Neutrophil (primary cell): ENCODE measurements at regions not wholly inside any gene's neighbourhood (a gene's known extent, or its start where the extent isn't known, plus 50 kb on each side); places are given as distances from the start of the nearest gene placed in this dataset.

Experiments
- H3K27ac ChIP-seq: fragments of 200-600 bp; sonication (generic); 2 replicates; pipeline ENCODE4 v1.5.1; 2016; ENCODE audit warnings: mild to moderate bottlenecking, moderate library complexity
- H3K27me3 ChIP-seq: fragments of 200-600 bp; sonication (generic); 2 replicates; pipeline ENCODE4 v1.6.0; 2016; ENCODE audit warnings: mild to moderate bottlenecking
- H3K36me3 ChIP-seq: fragments of 200-600 bp; sonication (generic); 2 replicates; pipeline ENCODE4 v1.5.1; 2017
- H3K4me1 ChIP-seq, 2 experiments: fragments of 200-600 bp in 1 of 2; sonication (generic) in 1 of 2; 1 replicate in 1 of 2; 2 replicates in 1 of 2; pipeline versions ENCODE4 v1.5.1 to v1.6.1; 2013 to 2016; ENCODE audit warnings: low read depth in 1 of 2, low read length in 1 of 2, mild to moderate bottlenecking in 1 of 2, moderate library complexity in 1 of 2; ENCODE audit not compliant: control insufficient read depth in 1 of 2, insufficient read depth in 1 of 2
- H3K4me3 ChIP-seq, 2 experiments: fragments of 200-600 bp in 1 of 2; sonication (generic) in 1 of 2; 1 replicate in 1 of 2; 2 replicates in 1 of 2; pipeline ENCODE4 v1.5.1; 2013 to 2016; ENCODE audit warnings: low read depth in 1 of 2, low read length in 1 of 2, mild to moderate bottlenecking in 1 of 2, moderate library complexity in 1 of 2
- H3K9me3 ChIP-seq: fragments of 200-600 bp; sonication (generic); 2 replicates; pipeline ENCODE4 v1.5.1; 2016
- TF ChIP-seq, protein P1 (sequence below): fragments of 200-600 bp; sonication (generic); IDR thresholded peaks from 2 replicates; pipeline ENCODE4 v1.5.1; 2016; ENCODE audit warnings: antibody characterized with exemption

DNA sequence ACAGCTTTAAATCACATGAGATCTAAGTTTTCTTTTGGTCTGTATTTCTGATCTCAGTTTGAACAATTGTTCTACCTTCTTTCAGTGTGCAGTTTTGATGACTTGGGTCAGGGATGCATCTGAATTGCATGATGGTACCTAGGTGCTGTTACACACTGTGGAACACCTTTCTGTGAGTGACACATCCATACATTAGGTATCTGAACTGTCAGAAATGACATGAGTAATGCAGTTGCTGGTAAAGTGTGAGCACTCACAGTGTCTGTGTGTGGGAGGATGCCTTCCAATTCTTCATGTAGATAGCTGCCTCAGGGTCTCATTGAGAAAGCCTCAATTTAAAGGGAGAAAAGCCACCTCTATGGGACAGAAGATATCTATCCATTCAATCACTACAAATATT lies 411.9 kb downstream of the PPARGC1A start:
- H3K36me3 ChIP-seq: no peaks in the 10 kb centered on the region
- no peaks in the 10 kb centered on the region for H3K4me1 ChIP-seq
- H3K4me3 ChIP-seq: no peak overlapping the region
- H3K9me3 ChIP-seq: no peaks in the 10 kb centered on the region
- TF ChIP-seq, protein P1, sequence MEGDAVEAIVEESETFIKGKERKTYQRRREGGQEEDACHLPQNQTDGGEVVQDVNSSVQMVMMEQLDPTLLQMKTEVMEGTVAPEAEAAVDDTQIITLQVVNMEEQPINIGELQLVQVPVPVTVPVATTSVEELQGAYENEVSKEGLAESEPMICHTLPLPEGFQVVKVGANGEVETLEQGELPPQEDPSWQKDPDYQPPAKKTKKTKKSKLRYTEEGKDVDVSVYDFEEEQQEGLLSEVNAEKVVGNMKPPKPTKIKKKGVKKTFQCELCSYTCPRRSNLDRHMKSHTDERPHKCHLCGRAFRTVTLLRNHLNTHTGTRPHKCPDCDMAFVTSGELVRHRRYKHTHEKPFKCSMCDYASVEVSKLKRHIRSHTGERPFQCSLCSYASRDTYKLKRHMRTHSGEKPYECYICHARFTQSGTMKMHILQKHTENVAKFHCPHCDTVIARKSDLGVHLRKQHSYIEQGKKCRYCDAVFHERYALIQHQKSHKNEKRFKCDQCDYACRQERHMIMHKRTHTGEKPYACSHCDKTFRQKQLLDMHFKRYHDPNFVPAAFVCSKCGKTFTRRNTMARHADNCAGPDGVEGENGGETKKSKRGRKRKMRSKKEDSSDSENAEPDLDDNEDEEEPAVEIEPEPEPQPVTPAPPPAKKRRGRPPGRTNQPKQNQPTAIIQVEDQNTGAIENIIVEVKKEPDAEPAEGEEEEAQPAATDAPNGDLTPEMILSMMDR: no peak
- no peak overlapping the region for H3K27ac ChIP-seq
- H3K27me3 ChIP-seq: no peaks in the 10 kb centered on the region

GRCh38 chr4:23476515-23477090 lies 413.2 kb downstream of the PPARGC1A start:
- TF ChIP-seq, protein P1: no peak
- Histone ChIP-seq H3K4me1 (no peaks in the 10 kb centered on the region), H3K36me3 (no peaks in the 10 kb centered on the region), H3K27me3 (no peaks in the 10 kb centered on the region), H3K9me3 (no peaks in the 10 kb centered on the region), H3K4me3 (no peak overlapping the region), H3K27ac (no peak overlapping the region)

DNA sequence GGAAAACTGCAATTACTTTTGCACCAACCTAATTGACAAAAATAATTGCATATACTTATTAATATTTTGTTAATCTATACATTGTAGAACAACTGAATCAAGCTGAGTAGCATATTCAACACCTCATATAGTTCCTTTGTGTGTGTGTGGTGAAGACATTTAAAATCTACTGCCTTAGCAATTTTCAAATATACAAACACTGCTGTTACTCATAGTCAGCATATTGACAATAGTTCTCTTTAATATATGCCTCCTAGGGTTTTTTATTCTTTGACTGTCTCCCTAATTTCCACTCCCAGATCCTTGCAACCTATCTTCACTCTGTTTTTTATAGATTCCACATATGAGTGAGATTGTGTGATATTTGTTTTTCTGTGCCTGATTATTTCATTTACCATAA lies 426.8 kb downstream of the PPARGC1A start:
- no peaks in the 10 kb centered on the region for H3K4me1 ChIP-seq
- no peak overlapping the region for H3K4me3 ChIP-seq
- H3K9me3 ChIP-seq: no peaks in the 10 kb centered on the region
- H3K36me3 ChIP-seq: no peaks in the 10 kb centered on the region
- H3K27me3 ChIP-seq: no peaks in the 10 kb centered on the region
- no peak overlapping the region for H3K27ac ChIP-seq
- TF ChIP-seq, protein P1: no peak

DNA sequence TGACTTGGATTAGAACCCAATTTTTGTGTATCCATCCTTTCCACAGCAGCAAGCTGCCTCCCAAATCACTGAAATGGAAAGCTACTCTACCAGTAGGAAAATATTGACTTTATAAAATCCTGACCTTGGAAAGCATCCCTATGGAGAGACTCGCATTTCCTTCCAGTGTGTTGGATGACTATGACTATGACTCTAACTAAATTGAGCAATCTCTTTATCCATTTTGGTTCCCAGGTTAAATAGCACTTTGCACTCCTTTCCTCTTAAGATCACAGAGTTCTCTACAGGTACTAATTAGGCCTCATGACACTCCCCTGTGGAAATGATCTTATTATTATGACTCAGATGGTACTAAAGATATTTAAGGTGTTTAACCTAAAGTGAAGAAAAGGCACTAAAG lies 431.8 kb downstream of the PPARGC1A start:
- no peak overlapping the region for H3K4me3 ChIP-seq
- no peak overlapping the region for H3K27ac ChIP-seq
- H3K27me3 ChIP-seq: no peaks in the 10 kb centered on the region
- H3K36me3 ChIP-seq: no peaks in the 10 kb centered on the region
- no peaks in the 10 kb centered on the region for H3K9me3 ChIP-seq
- H3K4me1 ChIP-seq: no peaks in the 10 kb centered on the region
- TF ChIP-seq, protein P1: no peak

DNA sequence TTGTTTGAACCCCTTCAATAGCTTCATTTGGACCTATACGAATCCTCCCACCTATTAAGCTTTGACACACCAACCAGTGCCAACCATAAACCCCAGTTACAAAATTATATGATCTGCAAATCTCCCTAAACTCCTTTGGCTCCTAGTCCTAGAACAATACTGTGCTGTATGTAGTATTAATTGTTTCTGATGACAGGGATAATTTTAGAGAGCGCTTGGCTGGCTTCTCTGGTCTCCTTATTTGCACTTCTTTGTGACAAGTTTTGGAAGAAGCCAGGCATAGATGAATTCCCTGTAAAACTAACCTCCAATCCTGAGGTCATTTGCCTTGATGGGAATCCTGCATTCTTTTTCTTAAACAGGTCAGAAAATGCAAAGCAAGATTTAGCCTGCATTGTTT lies 433.0 kb downstream of the PPARGC1A start:
- Histone ChIP-seq H3K36me3 (no peaks in the 10 kb centered on the region), H3K27me3 (no peaks in the 10 kb centered on the region), H3K4me1 (no peaks in the 10 kb centered on the region), H3K4me3 (no peak overlapping the region), H3K27ac (no peak overlapping the region), H3K9me3 (no peaks in the 10 kb centered on the region)
- TF ChIP-seq, protein P1: no peak
